ENCODE measurements at regions not wholly inside any gene's neighbourhood (a gene's known extent, or its start where the extent isn't known, plus 50 kb on each side); places are given as distances from the start of the nearest gene placed in this dataset.

DNA sequence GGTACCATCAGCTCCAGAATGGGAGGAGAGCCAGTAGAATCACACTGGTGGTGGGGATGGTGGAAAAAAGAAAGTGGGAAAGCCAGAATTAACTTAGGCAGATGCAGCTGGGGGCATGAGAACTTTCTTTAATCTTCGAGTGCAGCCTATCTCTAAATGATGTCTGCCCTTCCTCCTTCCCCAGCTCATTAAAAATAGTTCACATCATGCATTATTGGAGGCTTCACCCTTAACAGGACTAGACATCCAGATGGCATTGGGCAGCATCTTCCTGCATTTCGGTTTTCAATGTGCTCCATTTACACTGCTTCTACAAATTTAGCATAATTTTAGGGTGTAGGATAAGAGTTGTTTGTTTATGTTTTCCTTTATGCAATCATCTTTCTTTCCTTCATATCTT lies 272.8 kb downstream of the COG6 start:
- TF ChIP-seq, protein P1, sequence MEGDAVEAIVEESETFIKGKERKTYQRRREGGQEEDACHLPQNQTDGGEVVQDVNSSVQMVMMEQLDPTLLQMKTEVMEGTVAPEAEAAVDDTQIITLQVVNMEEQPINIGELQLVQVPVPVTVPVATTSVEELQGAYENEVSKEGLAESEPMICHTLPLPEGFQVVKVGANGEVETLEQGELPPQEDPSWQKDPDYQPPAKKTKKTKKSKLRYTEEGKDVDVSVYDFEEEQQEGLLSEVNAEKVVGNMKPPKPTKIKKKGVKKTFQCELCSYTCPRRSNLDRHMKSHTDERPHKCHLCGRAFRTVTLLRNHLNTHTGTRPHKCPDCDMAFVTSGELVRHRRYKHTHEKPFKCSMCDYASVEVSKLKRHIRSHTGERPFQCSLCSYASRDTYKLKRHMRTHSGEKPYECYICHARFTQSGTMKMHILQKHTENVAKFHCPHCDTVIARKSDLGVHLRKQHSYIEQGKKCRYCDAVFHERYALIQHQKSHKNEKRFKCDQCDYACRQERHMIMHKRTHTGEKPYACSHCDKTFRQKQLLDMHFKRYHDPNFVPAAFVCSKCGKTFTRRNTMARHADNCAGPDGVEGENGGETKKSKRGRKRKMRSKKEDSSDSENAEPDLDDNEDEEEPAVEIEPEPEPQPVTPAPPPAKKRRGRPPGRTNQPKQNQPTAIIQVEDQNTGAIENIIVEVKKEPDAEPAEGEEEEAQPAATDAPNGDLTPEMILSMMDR (conservative IDR thresholded peaks at IDR 0.05; ENCODE audit: low read length) = no peak
- TF ChIP-seq EZH2phosphoT487 (IDR thresholded peaks at IDR 0.05; ENCODE audit: borderline replicate concordance, low read depth, low read length) = no peak
